ENCODE measurements at regions not wholly inside any gene's neighbourhood (a gene's known extent, or its start where the extent isn't known, plus 50 kb on each side); places are given as distances from the start of the nearest gene placed in this dataset.

GRCh38 chr2:238787501-238787900, 60.4 kb upstream of the TWIST2 start:
- no peak for DNase-seq (ENCODE audit: low read depth in 3 of 3)

- DNase-seq (ENCODE audit: low read depth in 3 of 3) = no peak
These were observed 58.5 kb upstream of the TWIST2 start for GRCh38 chr2:238789317-238789806.

- no peak for DNase-seq (ENCODE audit: low read depth in 3 of 3)
These were observed 57.6 kb upstream of the TWIST2 start for GRCh38 chr2:238790126-238790832.

GRCh38 chr2:238790833-238791230, 57.1 kb upstream of the TWIST2 start:
- DNase-seq (ENCODE audit: low read depth in 3 of 3) = no peak

GRCh38 chr2:238791354-238791753, 56.5 kb upstream of the TWIST2 start:
- DNase-seq (ENCODE audit: low read depth in 3 of 3) = no peak

GRCh38 chr2:238793306-238793705, 54.6 kb upstream of the TWIST2 start:
- no peak for DNase-seq (ENCODE audit: low read depth in 3 of 3)

- DNase-seq (ENCODE audit: low read depth in 3 of 3) = no peak
These were observed 54.0 kb upstream of the TWIST2 start for GRCh38 chr2:238793801-238794449.

GRCh38 chr2:238796223-238796885, 51.5 kb upstream of the TWIST2 start:
- DNase-seq (ENCODE audit: low read depth in 3 of 3) = no peak

GRCh38 chr2:238797537-238797936, 50.3 kb upstream of the TWIST2 start:
- DNase-seq (ENCODE audit: low read depth in 3 of 3) = no peak
